Cardiac septum (tissue), 1 donor: ENCODE measurements at regions not wholly inside any gene's neighbourhood (a gene's known extent, or its start where the extent isn't known, plus 50 kb on each side); places are given as distances from the start of the nearest gene placed in this dataset.
"Not testable (repeated sequence)": the region's sequence is repeated elsewhere in the genome, so short reads cannot be mapped to it uniquely, and the experiment has no call there.

Experiments used
- DNase-seq: peaks from one replicate; pipeline ENCODE4 v3.0.0-alpha.2; 2020; ENCODE audit warnings: low spot score
- intact Hi-C: fragments of 100-400 bp; cut with DNase I; formaldehyde crosslinking; loops from one replicate; pipeline ENCODE4 v1.14.0; 2022
- donor health status: DM: no; HTN: no; CAD: no.

- intact Hi-C loops, result no loop called here
- DNase-seq, result no peak
Measured at GRCh38 chr1:38168365-38168764, 121.8 kb upstream of the POU3F1 start.

- intact Hi-C loops, result no loop called here
- DNase-seq, result no peak
Measured at GRCh38 chr1:38166461-38166860, 119.9 kb upstream of the POU3F1 start.

- no peak for DNase-seq
- intact Hi-C loops, result no loop called here
Measured at GRCh38 chr1:38153778-38154470, 107.3 kb upstream of the POU3F1 start.

- intact Hi-C loops, result no loop called here
- no peak for DNase-seq
Measured at GRCh38 chr1:38153066-38153777, 106.6 kb upstream of the POU3F1 start.

- intact Hi-C loops, result no loop called here
- DNase-seq, result no peak
Measured at GRCh38 chr1:38152351-38153065, 105.9 kb upstream of the POU3F1 start.

GRCh38 chr1:38151399-38151798 lies 104.8 kb upstream of the POU3F1 start:
- intact Hi-C loops, result no loop called here
- no peak for DNase-seq

GRCh38 chr1:38146079-38146478 lies 99.5 kb upstream of the POU3F1 start:
- intact Hi-C loops, DNase-seq: not testable (repeated sequence)

- intact Hi-C loops, result no loop called here
- DNase-seq, result no peak
Measured at GRCh38 chr1:38142606-38143005, 96.0 kb upstream of the POU3F1 start.

GRCh38 chr1:38141483-38141882 lies 94.9 kb upstream of the POU3F1 start:
- no peak for DNase-seq
- intact Hi-C loops, result no loop called here

GRCh38 chr1:38139738-38140487 lies 93.3 kb upstream of the POU3F1 start:
- DNase-seq, result no peak
- intact Hi-C loops, result loop anchor here (5.0 kb wide), 1 partner anchor 93 kb away; the partner anchor contains the start of gene POU3F1

- intact Hi-C loops, result loop anchor here (5.0 kb wide), 1 partner anchor 91 kb away; the partner anchor contains the start of gene POU3F1
- DNase-seq, result peak; percentile 87
Measured at GRCh38 chr1:38138498-38139233, 92.1 kb upstream of the POU3F1 start.

- no peak for DNase-seq
- intact Hi-C loops, result loop anchor here (5.0 kb wide), 1 partner anchor 90 kb away; the partner anchor contains the start of gene POU3F1
Measured at GRCh38 chr1:38137164-38137563, 90.6 kb upstream of the POU3F1 start.

GRCh38 chr1:38135625-38136414 lies 89.2 kb upstream of the POU3F1 start:
- intact Hi-C loops, result loop anchor here (5.0 kb wide), 1 partner anchor 89 kb away; the partner anchor contains the start of gene POU3F1
- DNase-seq, result no peak

GRCh38 chr1:38134294-38134755 lies 87.7 kb upstream of the POU3F1 start:
- intact Hi-C loops, result no loop called here
- DNase-seq, result no peak

GRCh38 chr1:38133756-38134155 lies 87.2 kb upstream of the POU3F1 start:
- intact Hi-C loops, result no loop called here
- no peak for DNase-seq

- intact Hi-C loops, result no loop called here
- no peak for DNase-seq
Measured at GRCh38 chr1:38133304-38133703, 86.7 kb upstream of the POU3F1 start.

- no peak for DNase-seq
- intact Hi-C loops, result no loop called here
Measured at GRCh38 chr1:38132681-38133080, 86.1 kb upstream of the POU3F1 start.

GRCh38 chr1:38131024-38131585 lies 84.5 kb upstream of the POU3F1 start:
- intact Hi-C loops, result no loop called here

More at GRCh38 chr1:38131024-38131585, 84.5 kb upstream of the POU3F1 start:
- DNase-seq, result no peak
